Activated CD8-positive, alpha-beta memory T cell treated with anti-CD3 and anti-CD28 coated beads, Interleukin-2, amount 10 ng/mL, durations not matched to agents 7 days and 5 days (primary cell): ENCODE measurements at regions not wholly inside any gene's neighbourhood (a gene's known extent, or its start where the extent isn't known, plus 50 kb on each side); places are given as distances from the start of the nearest gene placed in this dataset. TPM values are rescaled to one million over a fixed set of nuclear protein-coding genes. Genes with fewer than 3 reads are reported as not detected.
"Not testable (repeated sequence)": the region's sequence is repeated elsewhere in the genome, so short reads cannot be mapped to it uniquely, and the experiment has no call there.

Source experiments
- ATAC-seq: fragments of 150-1000 bp; cut with Tn5 transposase; one replicate; pipeline ENCODE4 v1.10.0; 2021; ENCODE audit warnings: moderate library complexity
- CTCF ChIA-PET: fragments of 350-600 bp; sonication (Branson Sonifier 250); formaldehyde crosslinking; loops from one replicate; lab custom pipeline; 2021; ENCODE audit warnings: antibody characterized with exemption; lab: Charles Lee
- DNase-seq: peaks from one replicate; pipeline ENCODE4 v3.0.0-alpha.2; 2020
- H3K27ac Mint-ChIP-seq: one replicate; pipeline ENCODE4 v1.8.0; 2021; ENCODE audit warnings: mild to moderate bottlenecking, mixed read lengths
- H3K27me3 Mint-ChIP-seq: one replicate; pipeline ENCODE4 v1.8.0; 2021; ENCODE audit warnings: mixed read lengths
- H3K36me3 Mint-ChIP-seq: one replicate; pipeline ENCODE4 v1.8.0; 2021; ENCODE audit warnings: mild to moderate bottlenecking, mixed read lengths
- H3K4me1 Mint-ChIP-seq: one replicate; pipeline ENCODE4 v1.8.0; 2021; ENCODE audit warnings: mixed read lengths
- H3K4me3 Mint-ChIP-seq: one replicate; pipeline ENCODE4 v1.8.0; 2021; ENCODE audit warnings: mild to moderate bottlenecking, moderate library complexity, mixed read lengths
- H3K9me3 Mint-ChIP-seq: one replicate; pipeline ENCODE4 v1.8.0; 2022; ENCODE audit warnings: low read depth, mixed read lengths
- microRNA-seq: library from miRNA; unstranded; fragments of <30 nt; microRNA quantifications from one replicate; pipeline ENCODE4 v1.2.0, GENCODE V29; 2022

GRCh38 chr15:34493001-34493400 lies 55.4 kb upstream of the GOLGA8A start:
- no peak for DNase-seq
- peaks cover 11% of the 10 kb centered on the region for H3K9me3 Mint-ChIP-seq
- peaks cover 12% of the 10 kb centered on the region for H3K4me1 Mint-ChIP-seq
- no peak overlapping the region for H3K4me3 Mint-ChIP-seq
- H3K27me3 Mint-ChIP-seq: peaks cover 89% of the 10 kb centered on the region
- CTCF ChIA-PET: no interaction called here
- peaks cover 12% of the 10 kb centered on the region for H3K36me3 Mint-ChIP-seq
- no peak overlapping the region for H3K27ac Mint-ChIP-seq
- no peak for ATAC-seq

DNA sequence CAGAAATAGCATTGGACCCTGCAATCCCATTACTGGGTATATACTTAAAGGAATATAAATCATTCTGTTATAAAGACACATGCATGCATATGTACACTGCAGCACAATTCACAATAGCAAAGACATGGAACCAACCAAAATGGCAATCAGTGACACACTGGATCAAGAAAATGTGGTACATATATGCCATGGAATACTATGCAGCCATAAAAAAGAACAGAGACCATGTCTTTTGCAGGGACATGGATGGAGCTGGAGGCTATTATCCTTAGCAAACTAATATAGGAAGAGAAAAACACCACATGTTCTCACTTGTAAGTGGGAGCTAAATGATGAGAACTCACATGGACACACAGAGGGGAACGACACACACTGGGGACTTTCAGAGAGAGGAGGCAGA lies 53.9 kb upstream of the GOLGA8A start:
- H3K4me1 Mint-ChIP-seq, H3K27ac Mint-ChIP-seq, DNase-seq, ATAC-seq, CTCF ChIA-PET, H3K4me3 Mint-ChIP-seq: not testable (repeated sequence)
- Mint-ChIP-seq H3K27me3 (peaks cover 85% of the 10 kb centered on the region), H3K36me3 (peaks cover 12% of the 10 kb centered on the region), H3K9me3 (peaks cover 11% of the 10 kb centered on the region)

- H3K9me3 Mint-ChIP-seq: peaks cover 11% of the 10 kb centered on the region
- DNase-seq (no peak), ATAC-seq (no peak)
- peaks cover 12% of the 10 kb centered on the region for H3K36me3 Mint-ChIP-seq
- peaks cover 9% of the 10 kb centered on the region for H3K4me1 Mint-ChIP-seq
- CTCF ChIA-PET: no interaction called here
- no peak overlapping the region for H3K27ac Mint-ChIP-seq
- peaks cover 80% of the 10 kb centered on the region for H3K27me3 Mint-ChIP-seq
- H3K4me3 Mint-ChIP-seq: no peak overlapping the region
These were observed 53.0 kb upstream of the GOLGA8A start for GRCh38 chr15:34490417-34491193.

DNA sequence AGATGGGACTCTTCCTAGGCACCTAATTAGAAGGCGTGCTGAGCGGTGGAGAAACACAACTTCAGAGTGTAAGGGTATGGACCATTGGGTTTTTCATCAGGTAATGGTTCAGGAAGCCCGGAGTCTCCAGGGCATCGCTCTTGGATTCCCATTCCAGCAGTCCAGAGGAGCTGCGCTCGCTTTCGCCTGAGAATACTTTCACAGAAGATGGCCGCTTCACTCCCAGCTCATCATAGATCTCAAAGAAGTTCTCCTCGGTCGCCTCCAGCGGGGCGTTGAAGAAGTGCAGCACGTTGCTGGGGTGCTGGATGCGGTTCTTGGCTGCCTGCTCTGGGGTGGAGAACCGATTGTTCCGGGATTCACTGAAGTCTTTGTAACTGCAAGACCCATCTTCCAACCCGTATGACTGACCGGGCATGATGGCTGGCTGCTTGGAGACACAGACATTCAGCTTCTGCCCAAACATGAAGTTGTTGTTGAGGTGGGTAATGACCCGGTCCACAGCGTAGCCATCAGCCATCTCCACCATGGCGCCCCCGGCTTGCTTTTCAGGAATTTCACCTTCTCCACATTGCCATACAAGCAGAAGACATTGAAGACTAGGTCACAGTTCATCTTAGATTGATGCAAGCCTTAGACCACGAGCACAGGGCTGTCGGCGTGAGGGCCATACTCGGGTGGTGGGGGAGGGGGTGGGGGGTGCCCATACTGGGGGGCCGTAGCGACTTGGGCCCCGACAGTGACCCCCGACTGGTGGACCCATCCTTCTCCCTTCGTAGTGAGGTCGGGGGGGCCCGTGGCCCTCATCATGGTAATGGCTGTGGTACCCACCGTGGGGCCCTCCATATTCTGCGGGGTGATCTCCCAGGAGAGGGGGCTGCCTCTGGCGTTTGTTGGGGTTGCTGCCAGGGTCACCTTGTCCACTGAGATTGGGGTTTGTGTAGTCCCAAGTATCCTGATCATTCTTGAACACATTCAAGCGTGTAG lies 51.7 kb upstream of the GOLGA8A start:
- H3K27ac Mint-ChIP-seq, H3K4me3 Mint-ChIP-seq, DNase-seq, ATAC-seq, CTCF ChIA-PET, H3K4me1 Mint-ChIP-seq: not testable (repeated sequence)
- Mint-ChIP-seq H3K27me3 (peaks cover 78% of the 10 kb centered on the region), H3K36me3 (peaks cover 12% of the 10 kb centered on the region), H3K9me3 (peaks cover 11% of the 10 kb centered on the region)

Small RNA genes lying in the stretch of these regions (microRNA-seq; reads per million reads assigned to microRNA genes)
- not detected for gene MIR1233-2
